K562 (cell line): ENCODE measurements at regions not wholly inside any gene's neighbourhood (a gene's known extent, or its start where the extent isn't known, plus 50 kb on each side); places are given as distances from the start of the nearest gene placed in this dataset.

ENCODE experiments used
- ATAC-seq: fragments of 200-7000 bp; cut with Tn5 transposase; 3 replicates; pipeline ENCODE4 v1.9.1; 2020; ENCODE audit warnings: moderate library complexity
- BruUV-seq: library from RNA; stranded (reverse); fragments of 400-500 nt; replicated peaks from 2 replicates; lab custom pipeline; 2021; lab: Mats Ljungman, UMichigan
- CTCF ChIA-PET: fragments of 300-600 bp; formaldehyde crosslinking; extraction: SDS; loops from one replicate; lab custom pipeline; 2021; ENCODE audit warnings: low intra/inter-chr PET ratio; lab: Yijun Ruan, JAX
- POLR2A ChIA-PET: fragments of 300-600, 350-650 bp; sonication (Branson Sonifier 250); formaldehyde crosslinking; extraction: SDS; loops from one replicate; lab custom pipeline; 2021; ENCODE audit warnings: antibody characterized with exemption, inconsistent platforms; lab: Yijun Ruan, JAX
- DNase-seq, 4 experiments: peaks; one replicate each; pipeline versions ENCODE4 v3.0.0 to v3.0.0-alpha.2; 2011 to 2018; ENCODE audit warnings: low spot score in 3 of 4, mixed read lengths in 3 of 4; ENCODE audit errors: extremely low read depth in 1 of 4
- FAIRE-seq: peaks from 2 replicates; lab custom pipeline; 2011; peaks lifted over from hg19 to GRCh38; lab: Jason Lieb, UNC
- H2AFZ ChIP-seq: 2 replicates; pipeline ENCODE4 v1.6.0; 2011; ENCODE audit warnings: low read depth, low read length, control low read depth, inconsistent platforms
- H3K27ac ChIP-seq: fragments of 200-600 bp; 3 replicates; pipeline ENCODE4 v1.8.0; 2011; ENCODE audit warnings: low read depth, mild to moderate bottlenecking, control low read depth, inconsistent platforms, low read length, moderate library complexity, mixed read lengths; ENCODE audit errors: extremely low read depth
- H3K27me3 ChIP-seq, 2 experiments: fragments of 300-600 bp in 1 of 2; 2 replicates in 1 of 2; 3 replicates in 1 of 2; pipeline versions ENCODE4 v1.6.0 to v1.8.0; 2011; ENCODE audit warnings: inconsistent platforms in 2 of 2, low read length in 2 of 2, mild to moderate bottlenecking in 1 of 2, mixed read lengths in 1 of 2, moderate library complexity in 1 of 2; ENCODE audit not compliant: control insufficient read depth in 2 of 2, insufficient read depth in 2 of 2
- H3K36me3 ChIP-seq: fragments of 300-600 bp; 3 replicates; pipeline ENCODE4 v1.8.0; 2011; ENCODE audit warnings: mild to moderate bottlenecking, low read length, inconsistent platforms; ENCODE audit not compliant: control insufficient read depth, insufficient read depth
- H3K4me1 ChIP-seq, 2 experiments: fragments of 200-600 bp in 1 of 2; replicated peaks in 1 of 2; 2 replicates in 1 of 2; 3 replicates in 1 of 2; pipeline versions ENCODE4 v1.5.1 to v1.8.0; 2011; ENCODE audit warnings: inconsistent platforms in 2 of 2, low read length in 2 of 2, mild to moderate bottlenecking in 1 of 2, mixed read lengths in 1 of 2, moderate library complexity in 1 of 2; ENCODE audit not compliant: control insufficient read depth in 2 of 2, insufficient read depth in 2 of 2
- H3K4me2 ChIP-seq: 2 replicates; pipeline ENCODE4 v1.6.1; 2011; ENCODE audit warnings: low read length, control low read depth, inconsistent platforms, mixed read lengths; ENCODE audit not compliant: insufficient read depth
- H3K4me3 ChIP-seq: fragments of 200-600 bp; sonication (generic), shearing (Covaris generic); 2 replicates; pipeline ENCODE4 v1.5.1; 2016; ENCODE audit warnings: control low read depth, inconsistent platforms
- H3K79me2 ChIP-seq: fragments of 200-600 bp; 3 replicates; pipeline ENCODE4 v1.8.0; 2011; ENCODE audit warnings: low read length, inconsistent platforms; ENCODE audit not compliant: control insufficient read depth, insufficient read depth
- H3K9ac ChIP-seq, 2 experiments: 2 replicates each; pipeline versions ENCODE4 v1.6.0 to v1.6.1; 2011; ENCODE audit warnings: low read depth in 2 of 2, low read length in 2 of 2, control low read depth in 1 of 2, inconsistent platforms in 1 of 2, mild to moderate bottlenecking in 1 of 2, mixed read lengths in 1 of 2; ENCODE audit not compliant: insufficient read depth in 1 of 2
- H3K9me1 ChIP-seq: one replicate; pipeline ENCODE4 v1.6.0; 2011; ENCODE audit warnings: inconsistent platforms, mild to moderate bottlenecking, low read length, moderate library complexity; ENCODE audit not compliant: control insufficient read depth, insufficient read depth
- H3K9me3 ChIP-seq: replicated peaks from 2 replicates; pipeline ENCODE4 v1.5.1; 2011; ENCODE audit warnings: low read depth, low read length, inconsistent platforms; ENCODE audit not compliant: control insufficient read depth, insufficient read depth
- H4K20me1 ChIP-seq: replicated peaks from 2 replicates; pipeline ENCODE4 v1.6.1; 2011; ENCODE audit warnings: low read length, inconsistent platforms, mixed read lengths; ENCODE audit not compliant: control insufficient read depth, insufficient read depth
- BCLAF1 ChIP-seq, 2 experiments: fragments of 450-650 bp in 1 of 2; IDR thresholded peaks; 2 replicates each; pipeline ENCODE4 v1.6.1; 2011 to 2017; ENCODE audit warnings: low read depth in 2 of 2, antibody characterized with exemption in 1 of 2, borderline replicate concordance in 1 of 2, low read length in 1 of 2, mild to moderate bottlenecking in 1 of 2, mixed read lengths in 1 of 2; ENCODE audit not compliant: control insufficient read depth in 1 of 2
- DEAF1 ChIP-seq: fragments of 450-650 bp; formaldehyde crosslinking; IDR thresholded peaks from 2 replicates; pipeline ENCODE4 v1.4.0; 2020; ENCODE audit warnings: mild to moderate bottlenecking, moderate library complexity
- ERF ChIP-seq: fragments of 450-650 bp; formaldehyde crosslinking; IDR thresholded peaks from 2 replicates; pipeline ENCODE4 v1.4.0; 2020; ENCODE audit warnings: mild to moderate bottlenecking, mixed read lengths
- RBBP5 ChIP-seq: fragments of 200-600 bp; sonication (generic); IDR thresholded peaks from 2 replicates; pipeline ENCODE4 v1.6.1; 2012; ENCODE audit warnings: borderline replicate concordance, mild to moderate bottlenecking, low read length, control low read depth, inconsistent platforms; ENCODE audit not compliant: insufficient read depth, poor library complexity, severe bottlenecking
- YY1 ChIP-seq, 3 experiments: IDR thresholded peaks; 2 replicates each; pipeline ENCODE4 v1.6.1; 2011; ENCODE audit warnings: low read length in 2 of 3, mild to moderate bottlenecking in 2 of 3, moderate library complexity in 2 of 3, borderline replicate concordance in 1 of 3, control low read depth in 1 of 3, low read depth in 1 of 3; ENCODE audit not compliant: insufficient read depth in 3 of 3, insufficient replicate concordance in 2 of 3, control insufficient read depth in 1 of 3, insufficient read length in 1 of 3; ENCODE audit errors: extremely low read depth in 1 of 3
- ZNF395 ChIP-seq: fragments of 200-800 bp; sonication (Bioruptor generic); IDR thresholded peaks from 2 replicates; pipeline ENCODE4 v1.6.1; 2017; ENCODE audit warnings: missing genetic modification characterization, missing compliant biosample characterization
- ZNF444 ChIP-seq: fragments of 250-450 bp; sonication (Bioruptor Pico); IDR thresholded peaks from 2 replicates; pipeline ENCODE4 v1.4.0; 2020; ENCODE audit warnings: mild to moderate bottlenecking, moderate library complexity
- WGBS: fragments of 100-300 bp; shearing (Covaris generic); methylation state at CpG from one replicate; pipeline ENCODE4 v1.1.6; 2016; ENCODE audit warnings: low coverage, mixed read lengths; ENCODE audit not compliant: insufficient coverage; ENCODE audit errors: missing lambda C conversion rate; 5-methylcytosine and 5-hydroxymethylcytosine counted together
- in situ Hi-C: fragments of 300-500 bp; cut with MboI; formaldehyde crosslinking; loops from 4 replicates; pipeline ENCODE4 v1.15.0; 2018; ENCODE audit warnings: inconsistent platforms, mixed read lengths
- intact Hi-C: fragments of 100-400 bp; cut with micrococcal nuclease; formaldehyde crosslinking; loops from 2 replicates; pipeline ENCODE4 v1.14.2; 2022

GRCh38 chr11:127683321-127683720 lies 682.8 kb upstream of the KIRREL3 start:
- no peak overlapping the region for H3K4me2 ChIP-seq
- FAIRE-seq (no peak), DNase-seq (no peak), ATAC-seq (no peak)
- no peaks in the 10 kb centered on the region for H3K27me3 ChIP-seq
- H2AFZ ChIP-seq: no peak overlapping the region
- H3K27ac ChIP-seq: no peak overlapping the region
- BruUV-seq: no TSS peak
- H3K4me3 ChIP-seq: no peak overlapping the region
- H3K36me3 ChIP-seq: no peaks in the 10 kb centered on the region
- no peak for TF ChIP-seq DEAF1 (CRISPR knock-in tag)
- TF ChIP-seq ZNF395 (CRISPR knock-in tag): no peak
- TF ChIP-seq ZNF444 (CRISPR knock-in tag): no peak
- no peak for TF ChIP-seq BCLAF1 (IDR thresholded peaks at IDR 0.05; ENCODE audit: borderline replicate concordance in 1 of 2, control insufficient read depth in 1 of 2, low read depth in 2 of 2, low read length in 1 of 2)
- TF ChIP-seq ERF: no peak
- no peak for TF ChIP-seq YY1 (IDR thresholded peaks at IDR 0.05; ENCODE audit: borderline replicate concordance in 1 of 3, control insufficient read depth in 1 of 3, extremely low read depth in 1 of 3, insufficient read depth in 3 of 3, insufficient read length in 1 of 3, insufficient replicate concordance in 2 of 3, low read depth in 1 of 3, low read length in 2 of 3)
- TF ChIP-seq RBBP5: no peak
- no peaks in the 10 kb centered on the region for H3K4me1 ChIP-seq
- H3K79me2 ChIP-seq: no peaks in the 10 kb centered on the region
- in situ Hi-C loops: no loop called here
- no peaks in the 10 kb centered on the region; the same call in 1 of the 2 replicates for H3K9me3 ChIP-seq
- ChIA-PET POLR2A (no interaction called here), CTCF (no interaction called here)
- intact Hi-C loops: no loop called here
- H3K9me1 ChIP-seq: no peaks in the 10 kb centered on the region
- no peak overlapping the region for H3K9ac ChIP-seq
- no peaks in the 10 kb centered on the region for H4K20me1 ChIP-seq
- WGBS: 2% methylated on average over 4 of the region's 4 CpGs
